Endothelial cell of umbilical vein (primary cell): ENCODE measurements at regions not wholly inside any gene's neighbourhood (a gene's known extent, or its start where the extent isn't known, plus 50 kb on each side); places are given as distances from the start of the nearest gene placed in this dataset.

Source experiments
- BruUV-seq: library from RNA; stranded (reverse); fragments of 400-500 nt; replicated peaks from 2 replicates; lab custom pipeline; 2021; lab: Mats Ljungman, UMichigan
- CTCF ChIA-PET: fragments of 300-600, 350-600 bp; sonication (Branson Sonifier 250); formaldehyde crosslinking; loops from one replicate; lab custom pipeline; 2021; ENCODE audit warnings: antibody characterized with exemption, inconsistent platforms; lab: Charles Lee
- POLR2A ChIA-PET: fragments of 300-600, 350-600 bp; sonication (Branson Sonifier 250); formaldehyde crosslinking; loops from one replicate; lab custom pipeline; 2021; ENCODE audit warnings: antibody characterized with exemption, inconsistent platforms; lab: Charles Lee
- DNase-seq: peaks from one replicate; pipeline ENCODE4 v3.0.0-alpha.2; 2011; ENCODE audit warnings: low read depth, low spot score
- FAIRE-seq: peaks from 2 replicates; lab custom pipeline; 2011; peaks lifted over from hg19 to GRCh38; lab: Jason Lieb, UNC
- H2AFZ ChIP-seq: 2 replicates; pipeline ENCODE4 v1.6.0; 2012; ENCODE audit warnings: low read depth, low read length, control low read depth, inconsistent platforms
- H3K27ac ChIP-seq: 2 replicates; pipeline ENCODE4 v1.5.1; 2011; ENCODE audit warnings: low read depth, mild to moderate bottlenecking, control low read depth, low read length, moderate library complexity; ENCODE audit not compliant: insufficient read depth
- H3K27me3 ChIP-seq, 2 experiments: 2 replicates each; pipeline versions ENCODE4 v1.6.0 to v1.6.1; 2011; ENCODE audit warnings: low read length in 2 of 2, mixed read lengths in 1 of 2; ENCODE audit not compliant: control insufficient read depth in 2 of 2, insufficient read depth in 2 of 2
- H3K36me3 ChIP-seq, 2 experiments: 2 replicates in 1 of 2; 3 replicates in 1 of 2; pipeline ENCODE4 v1.5.1; 2011; ENCODE audit warnings: low read length in 2 of 2, mild to moderate bottlenecking in 1 of 2, moderate library complexity in 1 of 2; ENCODE audit not compliant: control insufficient read depth in 2 of 2, insufficient read depth in 2 of 2; ENCODE audit errors: extremely low read depth in 1 of 2
- H3K4me1 ChIP-seq: 3 replicates; pipeline ENCODE4 v1.5.1; 2011; ENCODE audit warnings: mild to moderate bottlenecking, low read length; ENCODE audit not compliant: control insufficient read depth, insufficient read depth; ENCODE audit errors: extremely low read depth
- H3K4me2 ChIP-seq: 2 replicates; pipeline ENCODE4 v1.6.1; 2011; ENCODE audit warnings: low read length, control low read depth, mixed read lengths; ENCODE audit not compliant: insufficient read depth
- H3K4me3 ChIP-seq, 3 experiments: fragments of 200-600 bp in 1 of 3; sonication (generic), shearing (Covaris generic) in 1 of 3; replicated peaks in 1 of 3; 2 replicates each; pipeline ENCODE4 v1.5.1; 2011 to 2016; ENCODE audit warnings: control low read depth in 3 of 3, low read length in 3 of 3, mild to moderate bottlenecking in 2 of 3, inconsistent platforms in 1 of 3, low read depth in 1 of 3, moderate library complexity in 1 of 3; ENCODE audit not compliant: insufficient read depth in 1 of 3
- H3K79me2 ChIP-seq: 2 replicates; pipeline ENCODE4 v1.6.0; 2012; ENCODE audit warnings: low read length, inconsistent platforms; ENCODE audit not compliant: control insufficient read depth, insufficient read depth
- H3K9ac ChIP-seq: replicated peaks from 2 replicates; pipeline ENCODE3; 2011; ENCODE audit warnings: low read length, control low read depth; ENCODE audit not compliant: insufficient read depth; ENCODE audit errors: extremely low read depth
- H3K9me1 ChIP-seq: replicated peaks from 3 replicates; pipeline ENCODE4 v1.6.0; 2011; ENCODE audit warnings: mild to moderate bottlenecking, low read length; ENCODE audit not compliant: control insufficient read depth, insufficient read depth; ENCODE audit errors: extremely low read depth
- H3K9me3 ChIP-seq: replicated peaks from 2 replicates; pipeline ENCODE4 v1.5.1; 2012; ENCODE audit warnings: low read length, inconsistent platforms; ENCODE audit not compliant: control insufficient read depth, insufficient read depth
- H4K20me1 ChIP-seq: replicated peaks from 2 replicates; pipeline ENCODE3; 2011; ENCODE audit warnings: mild to moderate bottlenecking, low read length; ENCODE audit not compliant: control insufficient read depth, insufficient read depth; ENCODE audit errors: extremely low read depth
- CTCF ChIP-seq, 2 donors: IDR thresholded peaks; 1 replicate in 1 of 2; 2 replicates in 1 of 2; pipeline ENCODE4 v1.5.1; 2011; ENCODE audit warnings: low read length in 2 of 2, mild to moderate bottlenecking in 2 of 2, moderate library complexity in 2 of 2, control low read depth in 1 of 2, inconsistent platforms in 1 of 2, low read depth in 1 of 2; ENCODE audit not compliant: insufficient read depth in 1 of 2; ENCODE audit errors: extremely low read depth in 1 of 2
- EZH2 ChIP-seq: IDR thresholded peaks from 2 replicates; pipeline ENCODE4 v1.6.1; 2012; ENCODE audit warnings: borderline replicate concordance, low read depth, mild to moderate bottlenecking, moderate library complexity, low read length, inconsistent platforms; ENCODE audit not compliant: severe bottlenecking
- FOS ChIP-seq: IDR thresholded peaks from 2 replicates; pipeline ENCODE4 v1.6.1; 2011; ENCODE audit warnings: mild to moderate bottlenecking, low read length, moderate library complexity, borderline replicate concordance; ENCODE audit not compliant: insufficient read depth
- GATA2 ChIP-seq: IDR thresholded peaks from 2 replicates; pipeline ENCODE4 v1.7.0; 2011; ENCODE audit warnings: low read depth, mild to moderate bottlenecking, moderate library complexity, mixed read lengths, low read length; ENCODE audit not compliant: insufficient read length, insufficient read depth
- JUN ChIP-seq: IDR thresholded peaks from 2 replicates; pipeline ENCODE4 v1.6.1; 2011; ENCODE audit warnings: borderline replicate concordance, low read depth; ENCODE audit not compliant: insufficient read length, insufficient read depth
- MAX ChIP-seq: IDR thresholded peaks from 2 replicates; pipeline ENCODE4 v1.6.1; 2011; ENCODE audit not compliant: insufficient read depth, insufficient read length
- MYC ChIP-seq: IDR thresholded peaks from one replicate; pipeline ENCODE4 v1.6.1; 2011; ENCODE audit warnings: mild to moderate bottlenecking, low read depth, low read length
- POLR2A ChIP-seq: IDR thresholded peaks from 2 replicates; pipeline ENCODE4 v1.6.1; 2012; ENCODE audit warnings: low read depth, mild to moderate bottlenecking, control low read depth, low read length
- POLR2AphosphoS5 ChIP-seq: IDR thresholded peaks from 2 replicates; pipeline ENCODE4 v1.6.1; 2012; ENCODE audit warnings: low read depth, mild to moderate bottlenecking, control low read depth, low read length, moderate library complexity; ENCODE audit not compliant: insufficient read depth
- dilution Hi-C: fragments of 300-500 bp; cut with MboI; formaldehyde crosslinking; loops from one replicate; pipeline ENCODE4 v1.15.0; 2019; ENCODE audit warnings: low sequenced_read_pairs; ENCODE audit not compliant: extremely low pct_ligation_motif_present
- intact Hi-C: fragments of 100-400 bp; cut with micrococcal nuclease; formaldehyde crosslinking; loops from one replicate; pipeline ENCODE4 v1.10.0; 2022

- H3K27me3 ChIP-seq = no peaks in the 10 kb centered on the region
- H3K4me2 ChIP-seq = no peak overlapping the region
- H4K20me1 ChIP-seq = no peaks in the 10 kb centered on the region
- no peak overlapping the region for H2AFZ ChIP-seq
- no peak overlapping the region for H3K4me3 ChIP-seq
- TF ChIP-seq CTCF (IDR thresholded peaks at IDR 0.05; ENCODE audit: extremely low read depth in 1 of 2, insufficient read depth in 1 of 2, low read depth in 1 of 2, low read length in 2 of 2) (no peak), MYC (no peak), EZH2 (no peak), JUN (no peak), POLR2AphosphoS5 (no peak), MAX (no peak), GATA2 (no peak), POLR2A (no peak), FOS (no peak)
- H3K27ac ChIP-seq = no peak overlapping the region
- no peaks in the 10 kb centered on the region for H3K4me1 ChIP-seq
- intact Hi-C loops = no loop called here
- peaks cover 2% of the 10 kb centered on the region for H3K9me3 ChIP-seq
- no peaks in the 10 kb centered on the region for H3K79me2 ChIP-seq
- H3K36me3 ChIP-seq = no peaks in the 10 kb centered on the region
- no peaks in the 10 kb centered on the region for H3K9me1 ChIP-seq
- dilution Hi-C loops = no loop called here
- FAIRE-seq (no peak), DNase-seq (no peak)
- ChIA-PET CTCF (no interaction called here), POLR2A (no interaction called here)
- no peak overlapping the region for H3K9ac ChIP-seq
- no TSS peak for BruUV-seq
Observed at GRCh38 chr4:160523231-160523630, 1420.4 kb downstream of the RAPGEF2 start.
